WTC11 (cell line): ENCODE measurements at regions not wholly inside any gene's neighbourhood (a gene's known extent, or its start where the extent isn't known, plus 50 kb on each side); places are given as distances from the start of the nearest gene placed in this dataset.
A peak's percentile ranks its signal among the peaks of the same experiment; 100 is the strongest.

Experiments used
- ATAC-seq: fragments of 200-7000 bp; cut with Tn5 transposase; 2 replicates; pipeline ENCODE4 v1.10.0; 2021; ENCODE audit warnings: mild to moderate bottlenecking, moderate library complexity
- CTCF ChIA-PET: fragments of 300-600 bp; sonication (Branson Sonifier 250); formaldehyde crosslinking; loops from one replicate; lab custom pipeline; 2021; ENCODE audit warnings: antibody characterized with exemption; lab: Charles Lee
- POLR2A ChIA-PET: fragments of 350-600 bp; sonication (Branson Sonifier 250); formaldehyde crosslinking; loops from one replicate; lab custom pipeline; 2021; ENCODE audit warnings: antibody characterized with exemption; lab: Charles Lee
- DNase-seq: peaks from one replicate; pipeline ENCODE4 v3.0.0; 2021; ENCODE audit warnings: low spot score
- H3K27ac Mint-ChIP-seq: 2 replicates; pipeline ENCODE4 v1.8.0; 2021; ENCODE audit warnings: mixed read lengths
- H3K27me3 Mint-ChIP-seq: 2 replicates; pipeline ENCODE4 v1.8.0; 2021; ENCODE audit warnings: low read depth, mild to moderate bottlenecking, moderate library complexity, mixed read lengths
- H3K36me3 Mint-ChIP-seq: 2 replicates; pipeline ENCODE4 v1.8.0; 2021; ENCODE audit warnings: mixed read lengths
- H3K4me1 Mint-ChIP-seq: 2 replicates; pipeline ENCODE4 v1.8.0; 2022; ENCODE audit warnings: mixed read lengths
- H3K4me3 Mint-ChIP-seq: 2 replicates; pipeline ENCODE4 v1.8.0; 2021; ENCODE audit warnings: mild to moderate bottlenecking, moderate library complexity, mixed read lengths
- H3K9me3 Mint-ChIP-seq: 2 replicates; pipeline ENCODE4 v1.8.0; 2021; ENCODE audit warnings: mixed read lengths
- CREM ChIP-seq: sonication (generic); formaldehyde crosslinking; IDR thresholded peaks from 2 replicates; pipeline ENCODE4 v1.8.1; 2022; ENCODE audit warnings: mild to moderate bottlenecking, missing genetic modification reagents, moderate library complexity
- HMGA2 ChIP-seq: fragments of 250-450 bp; sonication (Bioruptor Pico); IDR thresholded peaks from 2 replicates; pipeline ENCODE4 v1.4.0; 2021; ENCODE audit warnings: mild to moderate bottlenecking, moderate library complexity
- JUN ChIP-seq: sonication (generic); formaldehyde crosslinking; IDR thresholded peaks from 2 replicates; pipeline ENCODE4 v1.8.0; 2023; ENCODE audit warnings: mild to moderate bottlenecking, missing genetic modification reagents
- NR1H2 ChIP-seq: sonication (generic); formaldehyde crosslinking; IDR thresholded peaks from 2 replicates; pipeline ENCODE4 v1.9.0; 2021; ENCODE audit warnings: mild to moderate bottlenecking, moderate library complexity, missing genetic modification reagents
- TCF7 ChIP-seq: sonication (generic); formaldehyde crosslinking; IDR thresholded peaks from 2 replicates; pipeline ENCODE4 v1.8.0; 2022; ENCODE audit warnings: mild to moderate bottlenecking, low read depth, missing genetic modification reagents, moderate library complexity
- TEAD1 ChIP-seq: sonication (generic); formaldehyde crosslinking; IDR thresholded peaks from 2 replicates; pipeline ENCODE4 v1.8.0; 2022; ENCODE audit warnings: mild to moderate bottlenecking, missing genetic modification reagents
- ZNF121 ChIP-seq: sonication (generic); formaldehyde crosslinking; IDR thresholded peaks from 2 replicates; pipeline ENCODE4 v1.8.0; 2023; ENCODE audit warnings: missing genetic modification reagents
- ZNF232 ChIP-seq: sonication (generic); formaldehyde crosslinking; IDR thresholded peaks from 2 replicates; pipeline ENCODE4 v1.8.0; 2022; ENCODE audit warnings: mild to moderate bottlenecking, missing genetic modification reagents
- ZNF263 ChIP-seq: sonication (generic); formaldehyde crosslinking; IDR thresholded peaks from 2 replicates; pipeline ENCODE4 v1.8.1; 2022; ENCODE audit warnings: low read depth, mild to moderate bottlenecking, moderate library complexity, missing genetic modification reagents
- ZNF416 ChIP-seq: fragments of 250-450 bp; sonication (Bioruptor Pico); IDR thresholded peaks from 2 replicates; pipeline ENCODE4 v1.9.0; 2021; ENCODE audit warnings: mild to moderate bottlenecking, inconsistent platforms
- TF ChIP-seq, protein P1 (sequence below): sonication (generic); formaldehyde crosslinking; IDR thresholded peaks from 2 replicates; pipeline ENCODE4 v1.8.1; 2023; ENCODE audit warnings: mild to moderate bottlenecking, moderate library complexity, missing genetic modification reagents
- TF ChIP-seq, protein P2 (sequence below): sonication (generic); formaldehyde crosslinking; IDR thresholded peaks from 2 replicates; pipeline ENCODE4 v1.8.1; 2022; ENCODE audit warnings: mild to moderate bottlenecking, moderate library complexity, missing genetic modification reagents
- TF ChIP-seq, protein P3 (sequence below): sonication (generic); formaldehyde crosslinking; IDR thresholded peaks from 2 replicates; pipeline ENCODE4 v1.8.0; 2023; ENCODE audit warnings: mild to moderate bottlenecking, missing genetic modification reagents
- TF ChIP-seq, protein P4 (sequence below): fragments of 250-450 bp; sonication (Bioruptor Pico); IDR thresholded peaks from 2 replicates; pipeline ENCODE4 v2.1.2; 2022; ENCODE audit warnings: mild to moderate bottlenecking, moderate library complexity
- TF ChIP-seq, protein P5 (sequence below): sonication (generic); formaldehyde crosslinking; IDR thresholded peaks from 2 replicates; pipeline ENCODE4 v1.8.0; 2022; ENCODE audit warnings: mild to moderate bottlenecking, missing genetic modification reagents
- TF ChIP-seq, protein P6 (sequence below): fragments of 200-600 bp; IDR thresholded peaks from 2 replicates; pipeline ENCODE4 v1.8.0; 2022; ENCODE audit warnings: antibody characterized with exemption
- TF ChIP-seq, protein P7 (sequence below): fragments of 250-450 bp; sonication (Bioruptor Pico); conservative IDR thresholded peaks from 2 replicates; pipeline ENCODE4 v1.9.0; 2021; ENCODE audit warnings: mild to moderate bottlenecking

DNA sequence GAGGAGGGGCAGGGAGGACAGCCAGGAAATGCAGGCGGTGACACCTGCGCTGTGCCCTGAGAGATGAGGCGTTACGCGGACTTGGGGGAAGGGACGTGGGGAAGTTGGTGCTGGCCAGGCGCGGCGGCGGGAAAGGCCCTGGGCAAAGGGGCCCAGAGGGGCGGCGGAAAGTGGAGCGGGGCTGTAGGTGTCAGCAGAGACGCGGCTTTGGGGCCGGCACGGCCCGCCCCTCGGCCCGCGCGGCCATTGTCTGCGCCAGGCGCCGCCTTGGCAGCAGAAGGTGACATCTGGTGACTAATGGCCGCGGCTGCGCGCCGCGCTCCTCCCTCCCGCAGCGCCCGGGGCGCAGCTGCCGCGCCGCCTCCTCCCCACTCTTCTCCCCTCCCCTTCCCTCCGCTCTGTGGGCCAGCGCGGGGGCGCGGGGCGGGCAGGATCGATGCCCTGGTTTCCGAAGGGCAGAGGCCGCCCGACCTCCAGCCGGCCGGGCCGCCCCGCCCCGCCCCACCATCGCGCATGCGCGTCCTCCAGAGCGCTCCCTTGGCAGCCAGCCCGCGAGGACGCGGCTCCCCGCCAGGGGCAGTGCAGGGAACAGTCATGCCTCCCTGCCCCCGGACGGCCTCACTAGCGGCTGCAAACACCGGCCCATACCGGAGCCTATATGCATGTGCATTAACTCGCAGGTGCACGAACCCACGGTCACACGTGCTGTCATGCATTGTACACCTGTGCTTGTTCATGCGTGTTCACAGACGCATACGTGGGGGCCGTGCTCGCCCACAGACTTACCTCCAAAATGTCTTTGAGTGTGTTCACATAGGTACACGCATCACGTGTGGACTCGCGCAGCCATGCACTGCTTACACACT is 269.6 kb downstream of the RPS24 start:
- Mint-ChIP-seq H3K27me3 (no peaks in the 10 kb centered on the region; the same call in 1 of the 2 replicates), H3K9me3 (peaks cover 16% of the 10 kb centered on the region), H3K4me1 (peaks cover 31% of the 10 kb centered on the region), H3K36me3 (no peaks in the 10 kb centered on the region), H3K27ac (peak overlapping the region; percentile 85), H3K4me3 (peak overlapping the region; percentile 82)
- ATAC-seq (peak; percentile 91), DNase-seq (peak; percentile 96)
- TF ChIP-seq, protein P1, sequence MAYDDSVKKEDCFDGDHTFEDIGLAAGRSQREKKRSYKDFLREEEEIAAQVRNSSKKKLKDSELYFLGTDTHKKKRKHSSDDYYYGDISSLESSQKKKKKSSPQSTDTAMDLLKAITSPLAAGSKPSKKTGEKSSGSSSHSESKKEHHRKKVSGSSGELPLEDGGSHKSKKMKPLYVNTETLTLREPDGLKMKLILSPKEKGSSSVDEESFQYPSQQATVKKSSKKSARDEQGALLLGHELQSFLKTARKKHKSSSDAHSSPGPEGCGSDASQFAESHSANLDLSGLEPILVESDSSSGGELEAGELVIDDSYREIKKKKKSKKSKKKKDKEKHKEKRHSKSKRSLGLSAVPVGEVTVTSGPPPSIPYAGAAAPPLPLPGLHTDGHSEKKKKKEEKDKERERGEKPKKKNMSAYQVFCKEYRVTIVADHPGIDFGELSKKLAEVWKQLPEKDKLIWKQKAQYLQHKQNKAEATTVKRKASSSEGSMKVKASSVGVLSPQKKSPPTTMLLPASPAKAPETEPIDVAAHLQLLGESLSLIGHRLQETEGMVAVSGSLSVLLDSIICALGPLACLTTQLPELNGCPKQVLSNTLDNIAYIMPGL (CRISPR knock-in tag): peak; percentile 75; the same call in 1 of the 2 replicates
- TF ChIP-seq CREM (CRISPR knock-in tag): peak; percentile 43; the same call in 1 of the 2 replicates
- no peak for TF ChIP-seq NR1H2 (CRISPR knock-in tag)
- TF ChIP-seq, protein P2, sequence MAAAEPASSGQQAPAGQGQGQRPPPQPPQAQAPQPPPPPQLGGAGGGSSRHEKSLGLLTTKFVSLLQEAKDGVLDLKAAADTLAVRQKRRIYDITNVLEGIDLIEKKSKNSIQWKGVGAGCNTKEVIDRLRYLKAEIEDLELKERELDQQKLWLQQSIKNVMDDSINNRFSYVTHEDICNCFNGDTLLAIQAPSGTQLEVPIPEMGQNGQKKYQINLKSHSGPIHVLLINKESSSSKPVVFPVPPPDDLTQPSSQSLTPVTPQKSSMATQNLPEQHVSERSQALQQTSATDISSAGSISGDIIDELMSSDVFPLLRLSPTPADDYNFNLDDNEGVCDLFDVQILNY (CRISPR knock-in tag): peak; percentile 82; the same call in 1 of the 2 replicates
- TF ChIP-seq HMGA2: no peak
- no peak for TF ChIP-seq TCF7 (CRISPR knock-in tag)
- TF ChIP-seq TEAD1 (CRISPR knock-in tag): peak; percentile 44; the same call in 1 of the 2 replicates
- TF ChIP-seq ZNF232 (CRISPR knock-in tag): peak; percentile 68; the same call in 1 of the 2 replicates
- TF ChIP-seq ZNF121 (CRISPR knock-in tag): peak; percentile 77; the same call in 1 of the 2 replicates
- TF ChIP-seq, protein P3, sequence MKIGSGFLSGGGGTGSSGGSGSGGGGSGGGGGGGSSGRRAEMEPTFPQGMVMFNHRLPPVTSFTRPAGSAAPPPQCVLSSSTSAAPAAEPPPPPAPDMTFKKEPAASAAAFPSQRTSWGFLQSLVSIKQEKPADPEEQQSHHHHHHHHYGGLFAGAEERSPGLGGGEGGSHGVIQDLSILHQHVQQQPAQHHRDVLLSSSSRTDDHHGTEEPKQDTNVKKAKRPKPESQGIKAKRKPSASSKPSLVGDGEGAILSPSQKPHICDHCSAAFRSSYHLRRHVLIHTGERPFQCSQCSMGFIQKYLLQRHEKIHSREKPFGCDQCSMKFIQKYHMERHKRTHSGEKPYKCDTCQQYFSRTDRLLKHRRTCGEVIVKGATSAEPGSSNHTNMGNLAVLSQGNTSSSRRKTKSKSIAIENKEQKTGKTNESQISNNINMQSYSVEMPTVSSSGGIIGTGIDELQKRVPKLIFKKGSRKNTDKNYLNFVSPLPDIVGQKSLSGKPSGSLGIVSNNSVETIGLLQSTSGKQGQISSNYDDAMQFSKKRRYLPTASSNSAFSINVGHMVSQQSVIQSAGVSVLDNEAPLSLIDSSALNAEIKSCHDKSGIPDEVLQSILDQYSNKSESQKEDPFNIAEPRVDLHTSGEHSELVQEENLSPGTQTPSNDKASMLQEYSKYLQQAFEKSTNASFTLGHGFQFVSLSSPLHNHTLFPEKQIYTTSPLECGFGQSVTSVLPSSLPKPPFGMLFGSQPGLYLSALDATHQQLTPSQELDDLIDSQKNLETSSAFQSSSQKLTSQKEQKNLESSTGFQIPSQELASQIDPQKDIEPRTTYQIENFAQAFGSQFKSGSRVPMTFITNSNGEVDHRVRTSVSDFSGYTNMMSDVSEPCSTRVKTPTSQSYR (CRISPR knock-in tag): no peak
- TF ChIP-seq, protein P4, sequence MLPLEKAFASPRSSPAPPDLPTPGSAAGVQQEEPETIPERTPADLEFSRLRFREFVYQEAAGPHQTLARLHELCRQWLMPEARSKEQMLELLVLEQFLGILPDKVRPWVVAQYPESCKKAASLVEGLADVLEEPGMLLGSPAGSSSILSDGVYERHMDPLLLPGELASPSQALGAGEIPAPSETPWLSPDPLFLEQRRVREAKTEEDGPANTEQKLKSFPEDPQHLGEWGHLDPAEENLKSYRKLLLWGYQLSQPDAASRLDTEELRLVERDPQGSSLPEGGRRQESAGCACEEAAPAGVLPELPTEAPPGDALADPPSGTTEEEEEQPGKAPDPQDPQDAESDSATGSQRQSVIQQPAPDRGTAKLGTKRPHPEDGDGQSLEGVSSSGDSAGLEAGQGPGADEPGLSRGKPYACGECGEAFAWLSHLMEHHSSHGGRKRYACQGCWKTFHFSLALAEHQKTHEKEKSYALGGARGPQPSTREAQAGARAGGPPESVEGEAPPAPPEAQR: no peak
- TF ChIP-seq, protein P5, sequence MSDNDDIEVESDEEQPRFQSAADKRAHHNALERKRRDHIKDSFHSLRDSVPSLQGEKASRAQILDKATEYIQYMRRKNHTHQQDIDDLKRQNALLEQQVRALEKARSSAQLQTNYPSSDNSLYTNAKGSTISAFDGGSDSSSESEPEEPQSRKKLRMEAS (CRISPR knock-in tag): 0 out of 2 replicates have a peak, but pooled peaks have one; percentile 30
- TF ChIP-seq JUN (CRISPR knock-in tag): no peak
- peak; percentile 29; the same call in 1 of the 2 replicates for TF ChIP-seq ZNF263
- TF ChIP-seq, protein P6, sequence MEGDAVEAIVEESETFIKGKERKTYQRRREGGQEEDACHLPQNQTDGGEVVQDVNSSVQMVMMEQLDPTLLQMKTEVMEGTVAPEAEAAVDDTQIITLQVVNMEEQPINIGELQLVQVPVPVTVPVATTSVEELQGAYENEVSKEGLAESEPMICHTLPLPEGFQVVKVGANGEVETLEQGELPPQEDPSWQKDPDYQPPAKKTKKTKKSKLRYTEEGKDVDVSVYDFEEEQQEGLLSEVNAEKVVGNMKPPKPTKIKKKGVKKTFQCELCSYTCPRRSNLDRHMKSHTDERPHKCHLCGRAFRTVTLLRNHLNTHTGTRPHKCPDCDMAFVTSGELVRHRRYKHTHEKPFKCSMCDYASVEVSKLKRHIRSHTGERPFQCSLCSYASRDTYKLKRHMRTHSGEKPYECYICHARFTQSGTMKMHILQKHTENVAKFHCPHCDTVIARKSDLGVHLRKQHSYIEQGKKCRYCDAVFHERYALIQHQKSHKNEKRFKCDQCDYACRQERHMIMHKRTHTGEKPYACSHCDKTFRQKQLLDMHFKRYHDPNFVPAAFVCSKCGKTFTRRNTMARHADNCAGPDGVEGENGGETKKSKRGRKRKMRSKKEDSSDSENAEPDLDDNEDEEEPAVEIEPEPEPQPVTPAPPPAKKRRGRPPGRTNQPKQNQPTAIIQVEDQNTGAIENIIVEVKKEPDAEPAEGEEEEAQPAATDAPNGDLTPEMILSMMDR: peak; percentile 53
- TF ChIP-seq, protein P7, sequence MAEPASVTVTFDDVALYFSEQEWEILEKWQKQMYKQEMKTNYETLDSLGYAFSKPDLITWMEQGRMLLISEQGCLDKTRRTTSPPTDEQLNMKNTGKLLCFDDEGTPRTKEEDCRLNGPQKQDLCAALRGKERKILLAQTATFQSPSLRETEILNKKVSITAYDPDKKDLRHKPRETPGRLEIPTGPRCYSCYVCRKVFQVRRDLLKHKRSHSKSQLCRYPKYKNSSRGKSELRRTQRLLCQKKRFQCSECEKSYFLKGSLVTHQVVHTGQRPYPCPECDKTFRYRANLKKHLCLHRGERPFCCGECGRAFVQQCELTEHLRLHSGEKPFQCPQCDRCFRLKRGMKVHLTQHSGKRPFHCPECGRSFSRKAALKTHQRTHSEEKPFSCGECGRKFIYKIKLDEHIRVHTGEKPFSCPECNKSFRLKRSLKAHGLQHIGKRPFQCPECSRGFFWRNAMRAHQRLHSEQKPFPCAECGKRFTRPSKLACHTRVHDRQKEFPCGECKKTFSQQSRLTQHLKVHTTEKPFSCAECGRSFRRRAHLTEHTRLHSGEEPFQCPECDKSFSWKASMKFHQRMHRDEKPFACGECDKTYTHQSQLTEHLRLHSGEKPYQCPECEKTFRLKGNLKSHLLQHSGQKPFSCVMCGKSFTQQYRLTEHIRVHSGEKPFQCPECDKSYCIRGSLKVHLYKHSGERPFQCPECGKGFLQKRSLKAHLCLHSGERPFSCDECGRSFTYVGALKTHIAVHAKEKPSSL (CRISPR knock-in tag): no peak
- TF ChIP-seq ZNF416 (CRISPR knock-in tag): 0 out of 2 replicates have a peak, but pooled peaks have one; percentile 66
- POLR2A ChIA-PET: interaction anchor here (0.6 to 0.7 kb wide), 2 partner anchors 68 to 353 kb away, joined by 3 to 6 read pairs; no protein-coding TSS in a partner anchor
- CTCF ChIA-PET: interaction anchor here (0.9 to 3.6 kb wide), 13 partner anchors 11 to 933 kb away, joined by 3 to 44 read pairs (median 4); no protein-coding TSS in a partner anchor
